Upper lobe of left lung (tissue), 4 donors: ENCODE measurements at regions not wholly inside any gene's neighbourhood (a gene's known extent, or its start where the extent isn't known, plus 50 kb on each side); places are given as distances from the start of the nearest gene placed in this dataset.

Experiments used
- CTCF ChIP-seq, 6 experiments: fragments of 450-650 bp in 4 of 6; fragments of 200-600 bp in 2 of 6; sonication (generic) in 2 of 6; IDR thresholded peaks; one replicate each; pipeline ENCODE4 v1.5.1; 2016 to 2019; ENCODE audit warnings: antibody characterized with exemption in 6 of 6
- POLR2A ChIP-seq, 4 donors: fragments of 450-650 bp; IDR thresholded peaks; one replicate each; pipeline ENCODE4 v1.5.1; 2016 to 2017; ENCODE audit warnings: antibody characterized with exemption in 4 of 4, mild to moderate bottlenecking in 2 of 4

- no peak for TF ChIP-seq CTCF (IDR thresholded peaks at IDR 0.05)
- no peak for TF ChIP-seq POLR2A (IDR thresholded peaks at IDR 0.05)
Measured at GRCh38 chr2:215758691-215759090, 254.7 kb downstream of the MREG start.
